ENCODE measurements at regions not wholly inside any gene's neighbourhood (a gene's known extent, or its start where the extent isn't known, plus 50 kb on each side); places are given as distances from the start of the nearest gene placed in this dataset.

GRCh38 chr7:113825832-113826231 lies 93.0 kb downstream of the PPP1R3A start:
- H2BK12ac ChIP-seq (ENCODE audit: low read length): no peak overlapping the region
- H3K27me3 ChIP-seq (ENCODE audit: insufficient read depth, low read length): no peaks in the 10 kb centered on the region

GRCh38 chr7:113824117-113824823 lies 94.5 kb downstream of the PPP1R3A start:
- no peak overlapping the region for H2BK12ac ChIP-seq (ENCODE audit: low read length)
- no peak overlapping the region for H2AK5ac ChIP-seq (ENCODE audit: low read length)
- no peak overlapping the region for H3K27ac ChIP-seq (ENCODE audit: low read depth, low read length)
- no peak overlapping the region for H4K91ac ChIP-seq (ENCODE audit: low read depth, low read length)
- no CpG with 5 or more reads among the region's 3 CpGs for WGBS (ENCODE audit: extremely low coverage, insufficient coverage, insufficient read length)
- H3K9ac ChIP-seq (ENCODE audit: low read length): no peak overlapping the region
- no peak overlapping the region for H3K23ac ChIP-seq (ENCODE audit: low read length)
- no peaks in the 10 kb centered on the region for H3K79me2 ChIP-seq (ENCODE audit: control insufficient read depth, insufficient read depth, low read length, poor library complexity)
- no peak overlapping the region for H2AFZ ChIP-seq (ENCODE audit: insufficient read depth, low read length, poor library complexity)
- H4K8ac ChIP-seq (ENCODE audit: low read depth, low read length): no peak overlapping the region
- H3K4me3 ChIP-seq (ENCODE audit: low read depth, low read length): no peak overlapping the region
- no peak overlapping the region for H4K12ac ChIP-seq (ENCODE audit: low read depth, low read length)
- H3K36me3 ChIP-seq (ENCODE audit: control insufficient read depth in 1 of 2, insufficient read depth in 2 of 2, low read length in 2 of 2): no peaks in the 10 kb centered on the region
- H3K9me3 ChIP-seq (ENCODE audit: insufficient read depth, low read depth, low read length): no peaks in the 10 kb centered on the region
- H3K4me1 ChIP-seq (ENCODE audit: control insufficient read depth in 1 of 2, insufficient read depth in 2 of 2, low read length in 2 of 2): no peaks in the 10 kb centered on the region
- H3K18ac ChIP-seq (ENCODE audit: low read length): no peak overlapping the region
- H3K14ac ChIP-seq (ENCODE audit: low read length): no peak overlapping the region
- H2BK120ac ChIP-seq (ENCODE audit: insufficient read depth, low read length, poor library complexity): no peak overlapping the region
- no peak overlapping the region for H3K4me2 ChIP-seq (ENCODE audit: low read length)
- DNase-seq: no peak
- H3K27me3 ChIP-seq (ENCODE audit: insufficient read depth, low read length): no peaks in the 10 kb centered on the region
- H3K4ac ChIP-seq (ENCODE audit: low read depth, low read length): no peak overlapping the region
- no peaks in the 10 kb centered on the region for H3K79me1 ChIP-seq (ENCODE audit: low read length)
- H2BK5ac ChIP-seq (ENCODE audit: low read depth, low read length, poor library complexity): no peak overlapping the region

More at GRCh38 chr7:113825832-113826231, 93.0 kb downstream of the PPP1R3A start:
- Histone ChIP-seq H4K12ac (ENCODE audit: low read depth, low read length) (no peak overlapping the region), H3K23ac (ENCODE audit: low read length) (no peak overlapping the region), H3K79me2 (ENCODE audit: control insufficient read depth, insufficient read depth, low read length, poor library complexity) (no peaks in the 10 kb centered on the region), H3K18ac (ENCODE audit: low read length) (no peak overlapping the region), H4K91ac (ENCODE audit: low read depth, low read length) (no peak overlapping the region), H3K9me3 (ENCODE audit: insufficient read depth, low read depth, low read length) (no peaks in the 10 kb centered on the region), H3K27ac (ENCODE audit: low read depth, low read length) (no peak overlapping the region), H3K79me1 (ENCODE audit: low read length) (no peaks in the 10 kb centered on the region), H3K4me3 (ENCODE audit: low read depth, low read length) (no peak overlapping the region), H3K4me2 (ENCODE audit: low read length) (no peak overlapping the region), H3K4me1 (ENCODE audit: control insufficient read depth in 1 of 2, insufficient read depth in 2 of 2, low read length in 2 of 2) (no peaks in the 10 kb centered on the region), H2BK120ac (ENCODE audit: insufficient read depth, low read length, poor library complexity) (no peak overlapping the region), H3K4ac (ENCODE audit: low read depth, low read length) (no peak overlapping the region), H3K9ac (ENCODE audit: low read length) (no peak overlapping the region), H3K14ac (ENCODE audit: low read length) (no peak overlapping the region), H4K8ac (ENCODE audit: low read depth, low read length) (no peak overlapping the region), H3K36me3 (ENCODE audit: control insufficient read depth in 1 of 2, insufficient read depth in 2 of 2, low read length in 2 of 2) (no peaks in the 10 kb centered on the region), H2AFZ (ENCODE audit: insufficient read depth, low read length, poor library complexity) (no peak overlapping the region), H2AK5ac (ENCODE audit: low read length) (no peak overlapping the region), H2BK5ac (ENCODE audit: low read depth, low read length, poor library complexity) (no peak overlapping the region)
- no CpG with 5 or more reads among the region's 1 CpG for WGBS (ENCODE audit: extremely low coverage, insufficient coverage, insufficient read length)
- no peak for DNase-seq

- no peak overlapping the region for H3K23ac ChIP-seq (ENCODE audit: low read length)
- DNase-seq: no peak
- no peak overlapping the region for H2BK12ac ChIP-seq (ENCODE audit: low read length)
- H3K9me3 ChIP-seq (ENCODE audit: insufficient read depth, low read depth, low read length): no peaks in the 10 kb centered on the region
- H3K27ac ChIP-seq (ENCODE audit: low read depth, low read length): no peak overlapping the region
- no peak overlapping the region for H2AK5ac ChIP-seq (ENCODE audit: low read length)
- no peak overlapping the region for H3K18ac ChIP-seq (ENCODE audit: low read length)
- no peak overlapping the region for H3K4ac ChIP-seq (ENCODE audit: low read depth, low read length)
- no peak overlapping the region for H3K14ac ChIP-seq (ENCODE audit: low read length)
- no peak overlapping the region for H2AFZ ChIP-seq (ENCODE audit: insufficient read depth, low read length, poor library complexity)
- no peak overlapping the region for H4K8ac ChIP-seq (ENCODE audit: low read depth, low read length)
- no peak overlapping the region for H3K4me3 ChIP-seq (ENCODE audit: low read depth, low read length)
- H3K79me1 ChIP-seq (ENCODE audit: low read length): no peaks in the 10 kb centered on the region
- H3K4me1 ChIP-seq (ENCODE audit: control insufficient read depth in 1 of 2, insufficient read depth in 2 of 2, low read length in 2 of 2): no peaks in the 10 kb centered on the region
- no peaks in the 10 kb centered on the region for H3K79me2 ChIP-seq (ENCODE audit: control insufficient read depth, insufficient read depth, low read length, poor library complexity)
- H4K91ac ChIP-seq (ENCODE audit: low read depth, low read length): no peak overlapping the region
- no peaks in the 10 kb centered on the region for H3K36me3 ChIP-seq (ENCODE audit: control insufficient read depth in 1 of 2, insufficient read depth in 2 of 2, low read length in 2 of 2)
- H3K27me3 ChIP-seq (ENCODE audit: insufficient read depth, low read length): no peaks in the 10 kb centered on the region
- no peak overlapping the region for H3K4me2 ChIP-seq (ENCODE audit: low read length)
- H3K9ac ChIP-seq (ENCODE audit: low read length): no peak overlapping the region
- H4K12ac ChIP-seq (ENCODE audit: low read depth, low read length): no peak overlapping the region
- H2BK5ac ChIP-seq (ENCODE audit: low read depth, low read length, poor library complexity): no peak overlapping the region
- no CpG with 5 or more reads among the region's 1 CpG for WGBS (ENCODE audit: extremely low coverage, insufficient coverage, insufficient read length)
- H2BK120ac ChIP-seq (ENCODE audit: insufficient read depth, low read length, poor library complexity): no peak overlapping the region
Observed at GRCh38 chr7:113819474-113819873, 99.3 kb downstream of the PPP1R3A start.

- H4K12ac ChIP-seq (ENCODE audit: low read depth, low read length): no peak overlapping the region
- no peak overlapping the region for H4K8ac ChIP-seq (ENCODE audit: low read depth, low read length)
- no peak overlapping the region for H3K4ac ChIP-seq (ENCODE audit: low read depth, low read length)
- H3K23ac ChIP-seq (ENCODE audit: low read length): no peak overlapping the region
- H2BK5ac ChIP-seq (ENCODE audit: low read depth, low read length, poor library complexity): no peak overlapping the region
- no peak overlapping the region for H2BK12ac ChIP-seq (ENCODE audit: low read length)
- no peaks in the 10 kb centered on the region for H3K4me1 ChIP-seq (ENCODE audit: control insufficient read depth in 1 of 2, insufficient read depth in 2 of 2, low read length in 2 of 2)
- no peak overlapping the region for H2AK5ac ChIP-seq (ENCODE audit: low read length)
- DNase-seq: no peak
- H3K9me3 ChIP-seq (ENCODE audit: insufficient read depth, low read depth, low read length): no peaks in the 10 kb centered on the region
- no peaks in the 10 kb centered on the region for H3K36me3 ChIP-seq (ENCODE audit: control insufficient read depth in 1 of 2, insufficient read depth in 2 of 2, low read length in 2 of 2)
- no peaks in the 10 kb centered on the region for H3K79me1 ChIP-seq (ENCODE audit: low read length)
- no peaks in the 10 kb centered on the region for H3K79me2 ChIP-seq (ENCODE audit: control insufficient read depth, insufficient read depth, low read length, poor library complexity)
- no peak overlapping the region for H3K4me2 ChIP-seq (ENCODE audit: low read length)
- no peak overlapping the region for H2AFZ ChIP-seq (ENCODE audit: insufficient read depth, low read length, poor library complexity)
- no peak overlapping the region for H3K27ac ChIP-seq (ENCODE audit: low read depth, low read length)
- H3K4me3 ChIP-seq (ENCODE audit: low read depth, low read length): no peak overlapping the region
- no peak overlapping the region for H3K14ac ChIP-seq (ENCODE audit: low read length)
- H4K91ac ChIP-seq (ENCODE audit: low read depth, low read length): no peak overlapping the region
- no peak overlapping the region for H3K9ac ChIP-seq (ENCODE audit: low read length)
- H3K27me3 ChIP-seq (ENCODE audit: insufficient read depth, low read length): no peaks in the 10 kb centered on the region
- H3K18ac ChIP-seq (ENCODE audit: low read length): no peak overlapping the region
- H2BK120ac ChIP-seq (ENCODE audit: insufficient read depth, low read length, poor library complexity): no peak overlapping the region
Observed at GRCh38 chr7:113816639-113817038, 102.2 kb downstream of the PPP1R3A start.
